Gastroesophageal sphincter (tissue), 3 donors: ENCODE measurements at regions not wholly inside any gene's neighbourhood (a gene's known extent, or its start where the extent isn't known, plus 50 kb on each side); places are given as distances from the start of the nearest gene placed in this dataset.

Source experiments
- CTCF ChIP-seq, 4 experiments: fragments of 200-600 bp in 2 of 4; fragments of 450-650 bp in 2 of 4; sonication (generic) in 1 of 4; IDR thresholded peaks; one replicate each; pipeline ENCODE4 v1.5.1; 2017 to 2019; ENCODE audit warnings: antibody characterized with exemption in 4 of 4, mild to moderate bottlenecking in 2 of 4, moderate library complexity in 2 of 4
- EP300 ChIP-seq: sonication (generic); formaldehyde crosslinking; IDR thresholded peaks from one replicate; pipeline ENCODE4 v1.6.1; 2017; ENCODE audit warnings: antibody characterized with exemption, mild to moderate bottlenecking

- no peak for TF ChIP-seq EP300
- TF ChIP-seq CTCF (IDR thresholded peaks at IDR 0.05) = no peak
These were observed 880.5 kb downstream of the STPG2 start for GRCh38 chr4:97262769-97263168.
